COR-L47 (cell line): ENCODE measurements at regions not wholly inside any gene's neighbourhood (a gene's known extent, or its start where the extent isn't known, plus 50 kb on each side); places are given as distances from the start of the nearest gene placed in this dataset.

Source experiments
- DNase-seq: peaks from one replicate; lab custom pipeline; 2025; lab: John Stamatoyannopoulos, UW

- DNase-seq, result no peak
Measured at GRCh38 chr4:181562399-181562798, 680.8 kb upstream of the TENM3 start.

- DNase-seq, result no peak
Measured at GRCh38 chr4:181564625-181565024, 678.6 kb upstream of the TENM3 start.

- DNase-seq, result no peak
Measured at GRCh38 chr4:181566490-181566889, 676.7 kb upstream of the TENM3 start.

- DNase-seq, result peak; percentile 32
Measured at GRCh38 chr4:181569553-181569952, 673.6 kb upstream of the TENM3 start.

GRCh38 chr4:181578911-181579310 is 664.3 kb upstream of the TENM3 start:
- no peak for DNase-seq

- no peak for DNase-seq
Measured at GRCh38 chr4:181579486-181579885, 663.7 kb upstream of the TENM3 start.

GRCh38 chr4:181581983-181582382 is 661.2 kb upstream of the TENM3 start:
- DNase-seq, result no peak

- DNase-seq, result no peak
Measured at GRCh38 chr4:181582595-181582994, 660.6 kb upstream of the TENM3 start.

GRCh38 chr4:181588733-181589302 is 654.4 kb upstream of the TENM3 start:
- DNase-seq, result no peak

GRCh38 chr4:181592221-181592745 is 650.9 kb upstream of the TENM3 start:
- DNase-seq, result no peak

- DNase-seq, result no peak
Measured at GRCh38 chr4:181593703-181594102, 649.5 kb upstream of the TENM3 start.

GRCh38 chr4:181594188-181594587 is 649.0 kb upstream of the TENM3 start:
- no peak for DNase-seq

- DNase-seq, result no peak
Measured at GRCh38 chr4:181595716-181596115, 647.5 kb upstream of the TENM3 start.

GRCh38 chr4:181597766-181598165 is 645.4 kb upstream of the TENM3 start:
- DNase-seq, result no peak

- DNase-seq, result peak; percentile 88
Measured at GRCh38 chr4:181599134-181599533, 644.1 kb upstream of the TENM3 start.

- no peak for DNase-seq
Measured at GRCh38 chr4:181601103-181601502, 642.1 kb upstream of the TENM3 start.

- no peak for DNase-seq
Measured at GRCh38 chr4:181604546-181604945, 638.7 kb upstream of the TENM3 start.

GRCh38 chr4:181606300-181606699 is 636.9 kb upstream of the TENM3 start:
- no peak for DNase-seq

GRCh38 chr4:181608181-181608580 is 635.0 kb upstream of the TENM3 start:
- no peak for DNase-seq

- no peak for DNase-seq
Measured at GRCh38 chr4:181611033-181611711, 632.0 kb upstream of the TENM3 start.

GRCh38 chr4:181611946-181612600 is 631.1 kb upstream of the TENM3 start:
- no peak for DNase-seq

GRCh38 chr4:181613200-181613599 is 630.0 kb upstream of the TENM3 start:
- no peak for DNase-seq

GRCh38 chr4:181618038-181618618 is 625.1 kb upstream of the TENM3 start:
- DNase-seq, result no peak
